Erythroblast (primary cell): ENCODE measurements at regions not wholly inside any gene's neighbourhood (a gene's known extent, or its start where the extent isn't known, plus 50 kb on each side); places are given as distances from the start of the nearest gene placed in this dataset.

Experiments used
- GATA1 ChIP-seq: IDR thresholded peaks from 2 replicates; pipeline ENCODE4 v1.6.1; 2011; ENCODE audit warnings: low read depth, mild to moderate bottlenecking, control low read depth, low read length, moderate library complexity
- POLR2A ChIP-seq: IDR thresholded peaks from 2 replicates; pipeline ENCODE4 v1.6.1; 2011; ENCODE audit warnings: mild to moderate bottlenecking, low read length

DNA sequence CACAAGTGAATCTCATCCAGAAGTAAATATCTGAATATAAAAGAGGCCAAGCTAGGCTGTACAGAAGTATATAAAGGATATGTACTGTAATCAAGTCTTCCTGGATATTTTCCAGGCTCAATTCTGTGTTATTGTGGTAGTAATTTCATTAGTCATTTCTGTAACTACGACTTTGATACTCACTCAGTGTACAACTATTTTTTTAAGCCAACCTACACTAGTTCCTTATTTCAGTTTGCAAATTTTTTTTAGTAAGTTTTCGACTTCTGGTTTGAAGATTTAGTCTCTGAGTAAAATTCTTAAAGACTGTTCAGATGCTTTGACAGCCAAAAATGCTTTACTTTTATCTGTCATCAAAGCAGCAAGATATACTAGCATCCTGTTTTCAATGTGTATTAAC lies 130.8 kb downstream of the CAPZA3 start:
- TF ChIP-seq POLR2A: no peak
- no peak for TF ChIP-seq GATA1
